Sigmoid colon (tissue), 6 donors: ENCODE measurements at regions not wholly inside any gene's neighbourhood (a gene's known extent, or its start where the extent isn't known, plus 50 kb on each side); places are given as distances from the start of the nearest gene placed in this dataset.
"Not testable (repeated sequence)": the region's sequence is repeated elsewhere in the genome, so short reads cannot be mapped to it uniquely, and the experiment has no call there.

ENCODE experiments used
- DNase-seq: peaks from one replicate; pipeline ENCODE4 v3.0.0-alpha.2; 2019
- H3K27ac ChIP-seq, 4 donors: fragments of 200-600 bp; sonication (generic); one replicate each; pipeline ENCODE4 v1.5.1; 2016 to 2019; ENCODE audit warnings: mild to moderate bottlenecking in 1 of 4
- H3K27me3 ChIP-seq, 3 donors: fragments of 200-600 bp; sonication (generic); one replicate each; pipeline ENCODE4 v1.5.1; 2019; ENCODE audit warnings: mild to moderate bottlenecking in 1 of 3
- H3K36me3 ChIP-seq, 4 donors: fragments of 200-600 bp; sonication (generic); one replicate each; pipeline ENCODE4 v1.5.1; 2016 to 2019
- H3K4me1 ChIP-seq, 4 donors: fragments of 200-600 bp; sonication (generic); one replicate each; pipeline ENCODE4 v1.5.1; 2017 to 2019
- H3K4me3 ChIP-seq, 4 donors: fragments of 200-600 bp; sonication (generic); one replicate each; pipeline ENCODE4 v1.5.1; 2017 to 2019; ENCODE audit warnings: mild to moderate bottlenecking in 2 of 4, moderate library complexity in 1 of 4
- H3K9me3 ChIP-seq, 4 donors: fragments of 200-600 bp in 3 of 4; sonication (generic) in 3 of 4; one replicate each; pipeline versions ENCODE4 v1.5.1 to v1.6.1; 2013 to 2019
- CTCF ChIP-seq, 4 experiments: fragments of 450-650 bp in 3 of 4; fragments of 200-600 bp in 1 of 4; IDR thresholded peaks; one replicate each; pipeline ENCODE4 v1.5.1; 2016 to 2019; ENCODE audit warnings: antibody characterized with exemption in 4 of 4, mild to moderate bottlenecking in 3 of 4, moderate library complexity in 2 of 4
- EP300 ChIP-seq, 4 donors: sonication (generic); formaldehyde crosslinking; IDR thresholded peaks; one replicate each; pipeline ENCODE4 v1.6.1; 2017; ENCODE audit warnings: antibody characterized with exemption in 4 of 4
- POLR2A ChIP-seq, 2 donors: fragments of 450-650 bp; IDR thresholded peaks; one replicate each; pipeline ENCODE4 v1.6.1; 2016; ENCODE audit warnings: antibody characterized with exemption in 2 of 2, mild to moderate bottlenecking in 2 of 2, moderate library complexity in 2 of 2
- POLR2AphosphoS5 ChIP-seq, 4 donors: sonication (generic); formaldehyde crosslinking; IDR thresholded peaks; one replicate each; pipeline ENCODE4 v1.6.1; 2017; ENCODE audit warnings: antibody characterized with exemption in 4 of 4
- WGBS, 2 donors: extraction: QIAGEN DNeasy Blood & Tissue Kit; methylation state at CpG; one replicate each; pipeline ENCODE4 v1.1.7; 2013; 5-methylcytosine and 5-hydroxymethylcytosine counted together
- intact Hi-C: fragments of 100-400 bp; cut with DNase I; formaldehyde crosslinking; loops from one replicate; pipeline ENCODE4 v1.15.1; 2023
- donor health status: healthy with polysubstance abuse.
- donor health status: healthy.

GRCh38 chr5:158039441-158039840, 180.5 kb upstream of the CLINT1 start:
- no peak for DNase-seq
- H3K4me3 ChIP-seq: no peak overlapping the region
- H3K27ac ChIP-seq: no peak overlapping the region
- no peak for TF ChIP-seq EP300 (IDR thresholded peaks at IDR 0.05)
- TF ChIP-seq POLR2AphosphoS5 (IDR thresholded peaks at IDR 0.05): no peak
- TF ChIP-seq CTCF (IDR thresholded peaks at IDR 0.05): no peak
- TF ChIP-seq POLR2A (IDR thresholded peaks at IDR 0.05): no peak
- H3K36me3 ChIP-seq: no peaks in the 10 kb centered on the region
- intact Hi-C loops: no loop called here
- H3K27me3 ChIP-seq: no peaks in the 10 kb centered on the region
- H3K9me3 ChIP-seq: peaks cover 0 to 2% (median 0%) of the 10 kb centered on the region in 4 donors
- H3K4me1 ChIP-seq: no peaks in the 10 kb centered on the region
- WGBS, 2 donors: 0 to 97% methylated on average over 1 of the region's 1 CpG

- H3K27me3 ChIP-seq, H3K36me3 ChIP-seq, H3K9me3 ChIP-seq, intact Hi-C loops, DNase-seq, H3K4me3 ChIP-seq, H3K4me1 ChIP-seq, H3K27ac ChIP-seq: not testable (repeated sequence)
- WGBS, 2 donors: 95 to 96% methylated on average over 31 of the region's 31 CpGs
Measured at GRCh38 chr5:158036983-158037595, 178.1 kb upstream of the CLINT1 start.

- intact Hi-C loops, H3K4me3 ChIP-seq, H3K36me3 ChIP-seq, H3K27ac ChIP-seq, H3K27me3 ChIP-seq, H3K4me1 ChIP-seq, H3K9me3 ChIP-seq, DNase-seq: not testable (repeated sequence)
- 92% methylated on average over 6 of the region's 6 CpGs for WGBS, 2 donors
Measured at GRCh38 chr5:158034586-158034985, 175.6 kb upstream of the CLINT1 start.

GRCh38 chr5:158033724-158034123, 174.8 kb upstream of the CLINT1 start:
- no peak for DNase-seq
- intact Hi-C loops: no loop called here
- Histone ChIP-seq H3K9me3 (peaks cover 0 to 3% (median 0%) of the 10 kb centered on the region in 4 donors), H3K27me3 (no peaks in the 10 kb centered on the region), H3K4me3 (no peak overlapping the region), H3K27ac (no peak overlapping the region), H3K36me3 (no peaks in the 10 kb centered on the region), H3K4me1 (no peaks in the 10 kb centered on the region)
- TF ChIP-seq POLR2AphosphoS5 (IDR thresholded peaks at IDR 0.05) (no peak), EP300 (IDR thresholded peaks at IDR 0.05) (no peak), CTCF (IDR thresholded peaks at IDR 0.05) (no peak), POLR2A (IDR thresholded peaks at IDR 0.05) (no peak)
- WGBS, 2 donors: 86 to 89% methylated on average over 1 of the region's 1 CpG

- no peak for TF ChIP-seq POLR2AphosphoS5 (IDR thresholded peaks at IDR 0.05)
- TF ChIP-seq POLR2A (IDR thresholded peaks at IDR 0.05): no peak
- TF ChIP-seq CTCF (IDR thresholded peaks at IDR 0.05): no peak
- TF ChIP-seq EP300 (IDR thresholded peaks at IDR 0.05): no peak
- WGBS, 2 donors: 96 to 98% methylated on average over 5 of the region's 5 CpGs
- no peaks in the 10 kb centered on the region for H3K36me3 ChIP-seq
- H3K4me1 ChIP-seq: no peaks in the 10 kb centered on the region
- no peak for DNase-seq
- no peak overlapping the region for H3K27ac ChIP-seq
- intact Hi-C loops: no loop called here
- H3K9me3 ChIP-seq: peaks cover 0 to 3% (median 0%) of the 10 kb centered on the region in 4 donors
- H3K27me3 ChIP-seq: no peaks in the 10 kb centered on the region
- H3K4me3 ChIP-seq: no peak overlapping the region
Measured at GRCh38 chr5:158033076-158033475, 174.1 kb upstream of the CLINT1 start.

- WGBS, 2 donors: 87 to 88% methylated on average over 1 of the region's 1 CpG
- H3K27ac ChIP-seq: no peak overlapping the region
- H3K9me3 ChIP-seq: peaks cover 0 to 3% (median 0%) of the 10 kb centered on the region in 4 donors
- no peak for TF ChIP-seq POLR2A (IDR thresholded peaks at IDR 0.05)
- TF ChIP-seq EP300 (IDR thresholded peaks at IDR 0.05): no peak
- no peak for TF ChIP-seq CTCF (IDR thresholded peaks at IDR 0.05)
- no peak for TF ChIP-seq POLR2AphosphoS5 (IDR thresholded peaks at IDR 0.05)
- intact Hi-C loops: no loop called here
- H3K4me3 ChIP-seq: no peak overlapping the region
- DNase-seq: no peak
- H3K27me3 ChIP-seq: no peaks in the 10 kb centered on the region
- H3K4me1 ChIP-seq: no peaks in the 10 kb centered on the region
- no peaks in the 10 kb centered on the region for H3K36me3 ChIP-seq
Measured at GRCh38 chr5:158032246-158032645, 173.3 kb upstream of the CLINT1 start.
